NT2/D1 (cell line): ENCODE measurements at regions not wholly inside any gene's neighbourhood (a gene's known extent, or its start where the extent isn't known, plus 50 kb on each side); places are given as distances from the start of the nearest gene placed in this dataset.

Experiments
- SUZ12 ChIP-seq: IDR thresholded peaks from 2 replicates; pipeline ENCODE4 v1.6.1; 2011; ENCODE audit not compliant: insufficient read length, insufficient read depth; ENCODE audit errors: extremely low read depth
- YY1 ChIP-seq: IDR thresholded peaks from 2 replicates; pipeline ENCODE4 v1.6.1; 2011; ENCODE audit not compliant: insufficient read length, insufficient read depth
- ZNF274 ChIP-seq: IDR thresholded peaks from 2 replicates; pipeline ENCODE4 v1.6.1; 2011; ENCODE audit warnings: mild to moderate bottlenecking, low read depth, low read length

- TF ChIP-seq ZNF274 (no peak), YY1 (no peak), SUZ12 (no peak)
Observed at GRCh38 chr12:24707334-24707733, 241.6 kb downstream of the BCAT1 start.
